Adrenal gland (tissue), 9 donors: ENCODE measurements at regions not wholly inside any gene's neighbourhood (a gene's known extent, or its start where the extent isn't known, plus 50 kb on each side); places are given as distances from the start of the nearest gene placed in this dataset.
A peak's percentile ranks its signal among the peaks of the same experiment; 100 is the strongest.

ENCODE experiments used
- DNase-seq, 7 donors: peaks; one replicate each; pipeline ENCODE4 v3.0.0-alpha.2; 2019 to 2020
- H3K27ac ChIP-seq, 5 donors: fragments of 200-600 bp; sonication (generic) in 4 of 5; 1 replicate in 3 of 5; 2 replicates in 2 of 5; pipeline versions ENCODE4 v1.5.1 to v1.8.0; 2016 to 2020; ENCODE audit warnings: mild to moderate bottlenecking in 1 of 5
- H3K27me3 ChIP-seq: fragments of 200-600 bp; 2 replicates; pipeline ENCODE4 v1.8.0; 2021
- H3K36me3 ChIP-seq, 2 donors: fragments of 200-600 bp; replicated peaks in 1 of 2; 1 replicate in 1 of 2; 2 replicates in 1 of 2; pipeline versions ENCODE4 v1.5.1 to v1.8.0; 2018 to 2022
- H3K4me1 ChIP-seq, 2 donors: fragments of 200-600 bp; replicated peaks in 1 of 2; 1 replicate in 1 of 2; 2 replicates in 1 of 2; pipeline versions ENCODE4 v1.5.1 to v1.8.0; 2018 to 2021
- H3K4me3 ChIP-seq, 4 donors: fragments of 200-600 bp; sonication (generic) in 3 of 4; one replicate each; pipeline ENCODE4 v1.5.1; 2016 to 2018
- H3K9me3 ChIP-seq, 3 donors: fragments of 200-600 bp; sonication (generic) in 1 of 3; replicated peaks in 1 of 3; 1 replicate in 2 of 3; 2 replicates in 1 of 3; pipeline versions ENCODE4 v1.5.1 to v1.8.0; 2016 to 2021
- CTCF ChIP-seq, 6 experiments: fragments of 450-650 bp in 4 of 6; fragments of 200-600 bp in 2 of 6; sonication (generic) in 1 of 6; IDR thresholded peaks; 1 replicate in 5 of 6; 2 replicates in 1 of 6; pipeline versions ENCODE4 v1.5.1 to v1.8.0; 2016 to 2021; ENCODE audit warnings: antibody characterized with exemption in 6 of 6, mild to moderate bottlenecking in 2 of 6, moderate library complexity in 1 of 6
- POLR2A ChIP-seq, 2 donors: fragments of 450-650 bp; IDR thresholded peaks; one replicate each; pipeline ENCODE4 v1.6.1; 2017; ENCODE audit warnings: antibody characterized with exemption in 2 of 2, mild to moderate bottlenecking in 2 of 2, moderate library complexity in 1 of 2
- WGBS, 4 donors: extraction: QIAGEN DNeasy Blood & Tissue Kit in 2 of 4; methylation state at CpG; one replicate each; pipeline versions ENCODE4 v1.1.5 to v1.1.7; 2013 to 2017; 5-methylcytosine and 5-hydroxymethylcytosine counted together
- intact Hi-C, 2 donors: fragments of 100-400 bp; cut with DNase I; formaldehyde crosslinking; loops; one replicate each; pipeline versions ENCODE4 v1.14.1 to v1.15.0; 2022 to 2023
- donor health status: healthy with polysubstance abuse.
- donor health status: Bipolar disorder and iron deficiency.
- donor health status: DM: yes; HTN: yes; CAD: no.
- donor health status: DM: no; HTN: no; CAD: no.
- donor health status: DM: no; HTN: no; CAD: no.

DNA sequence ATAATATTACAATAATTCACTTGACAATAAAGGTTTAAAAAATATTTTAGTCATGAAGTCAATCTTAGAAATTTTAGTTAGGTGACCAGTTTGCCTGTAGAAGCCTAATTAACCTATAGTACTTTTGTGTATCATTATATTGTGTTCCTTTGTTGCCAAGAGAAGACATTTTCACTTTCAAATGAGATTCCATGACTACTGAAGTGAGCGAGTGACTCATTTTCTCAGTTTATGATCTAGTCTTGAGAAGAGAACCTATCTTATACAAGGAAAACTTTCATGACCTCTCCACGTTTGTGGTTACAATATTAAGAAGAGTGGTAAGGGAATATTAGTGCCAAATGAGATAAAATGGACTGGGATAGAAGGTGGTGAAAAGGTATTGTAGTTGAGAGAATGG is 423.9 kb upstream of the CHORDC1 start:
- no peaks in the 10 kb centered on the region for H3K27me3 ChIP-seq
- DNase-seq: no peak
- intact Hi-C loops: no loop called here
- H3K9me3 ChIP-seq: no peaks in the 10 kb centered on the region
- no peak overlapping the region for H3K27ac ChIP-seq
- 66 to 81% (median 70%) methylated on average over 2 of the region's 2 CpGs for WGBS, 4 donors
- TF ChIP-seq POLR2A (IDR thresholded peaks at IDR 0.05): no peak
- TF ChIP-seq CTCF (IDR thresholded peaks at IDR 0.05): no peak
- no peak overlapping the region for H3K4me3 ChIP-seq
- H3K4me1 ChIP-seq: no peaks in the 10 kb centered on the region
- no peaks in the 10 kb centered on the region for H3K36me3 ChIP-seq

- H3K27me3 ChIP-seq: no peaks in the 10 kb centered on the region
- DNase-seq: no peak
- intact Hi-C loops: no loop called here
- H3K9me3 ChIP-seq: no peaks in the 10 kb centered on the region
- no peak overlapping the region for H3K4me3 ChIP-seq
- H3K4me1 ChIP-seq: no peaks in the 10 kb centered on the region
- TF ChIP-seq CTCF (IDR thresholded peaks at IDR 0.05) (no peak), POLR2A (IDR thresholded peaks at IDR 0.05) (no peak)
- H3K27ac ChIP-seq: no peak overlapping the region
- no peaks in the 10 kb centered on the region for H3K36me3 ChIP-seq
- WGBS, 4 donors: 79 to 88% (median 83%) methylated on average over 1 of the region's 1 CpG
These were observed 423.4 kb upstream of the CHORDC1 start for GRCh38 chr11:90646266-90646665.

DNA sequence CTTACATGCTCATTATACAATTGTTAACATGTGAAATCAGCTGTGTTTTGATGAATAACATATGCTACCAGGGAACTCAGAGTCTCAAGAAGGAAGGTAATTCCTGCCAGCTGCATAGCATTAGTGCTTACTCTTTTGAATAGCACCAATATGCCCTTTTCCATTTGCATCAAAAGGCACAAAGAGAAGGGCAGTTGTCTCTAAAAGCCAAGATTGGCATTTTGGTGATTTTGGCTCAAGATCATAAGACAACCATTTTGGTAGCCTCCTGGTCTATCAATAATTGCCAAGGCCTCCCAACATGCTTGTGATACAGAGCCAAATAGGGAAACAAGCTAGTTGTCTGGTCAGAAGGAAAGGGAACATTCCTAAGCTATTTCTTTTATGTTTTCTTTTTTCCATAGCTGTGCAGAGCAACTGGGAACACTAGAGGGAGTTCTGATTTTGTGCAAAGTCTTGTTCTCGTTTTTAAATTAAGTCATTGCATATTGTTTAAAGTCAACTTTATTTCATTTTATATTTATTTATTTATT is 416.7 kb upstream of the CHORDC1 start:
- Histone ChIP-seq H3K27ac (no peak overlapping the region), H3K9me3 (no peaks in the 10 kb centered on the region), H3K27me3 (no peaks in the 10 kb centered on the region), H3K36me3 (no peaks in the 10 kb centered on the region), H3K4me3 (no peak overlapping the region), H3K4me1 (no peaks in the 10 kb centered on the region)
- intact Hi-C loops: no loop called here
- DNase-seq: peak in 1 of 7 donors; percentile 1
- no peak for TF ChIP-seq POLR2A (IDR thresholded peaks at IDR 0.05)
- TF ChIP-seq CTCF (IDR thresholded peaks at IDR 0.05): peak in 5 of 6 experiments; percentile 17 to 38 (median 25)
- 0 to 10% (median 3%) methylated on average over 1 of the region's 1 CpG for WGBS, 4 donors

DNA sequence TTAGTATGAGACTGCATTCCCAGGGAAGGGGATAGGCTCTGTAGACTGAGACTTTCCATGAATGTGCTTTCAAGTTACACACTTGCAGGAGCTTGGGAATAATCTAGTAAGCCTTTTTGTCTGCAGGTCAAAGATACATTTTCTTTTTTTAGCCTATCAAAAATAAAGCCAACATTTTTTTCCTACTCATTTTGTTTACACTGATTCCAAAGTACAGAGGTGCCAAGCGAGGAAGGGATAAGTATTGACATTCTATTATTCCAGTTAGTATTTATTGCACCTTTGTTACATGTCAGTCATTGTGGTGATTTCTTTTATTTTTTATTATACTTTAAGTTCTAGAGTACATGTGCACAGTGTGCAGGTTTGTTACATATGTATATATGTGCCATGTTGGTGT is 413.0 kb upstream of the CHORDC1 start:
- Histone ChIP-seq H3K4me1 (no peaks in the 10 kb centered on the region), H3K4me3 (no peak overlapping the region), H3K9me3 (no peaks in the 10 kb centered on the region), H3K36me3 (no peaks in the 10 kb centered on the region), H3K27ac (no peak overlapping the region), H3K27me3 (no peaks in the 10 kb centered on the region)
- intact Hi-C loops: no loop called here
- no peak for DNase-seq
- no peak for TF ChIP-seq CTCF (IDR thresholded peaks at IDR 0.05)
- TF ChIP-seq POLR2A (IDR thresholded peaks at IDR 0.05): no peak
- 81 to 93% (median 91%) methylated on average over 1 of the region's 1 CpG for WGBS, 4 donors
